ENCODE measurements at regions not wholly inside any gene's neighbourhood (a gene's known extent, or its start where the extent isn't known, plus 50 kb on each side); places are given as distances from the start of the nearest gene placed in this dataset.

DNA sequence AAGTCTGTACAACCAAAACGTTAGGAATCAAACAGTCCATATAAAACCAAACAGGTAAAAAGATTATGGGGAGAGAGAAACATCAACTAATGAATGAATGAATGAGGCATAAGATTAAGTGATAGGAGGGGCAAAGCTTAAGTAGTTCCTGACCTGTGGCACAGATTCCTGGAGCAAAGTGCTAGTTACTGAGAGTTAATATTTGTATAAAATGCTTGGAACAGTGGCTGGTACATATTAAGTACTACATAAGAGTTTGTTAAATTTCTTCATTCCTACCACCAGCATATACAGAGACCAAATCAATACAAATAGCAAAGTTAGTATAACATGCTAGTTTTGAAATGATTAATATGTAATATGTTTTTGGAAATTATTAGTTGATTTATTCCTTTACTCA, 363.7 kb downstream of the ADAM29 start:
- TF ChIP-seq, protein P1, sequence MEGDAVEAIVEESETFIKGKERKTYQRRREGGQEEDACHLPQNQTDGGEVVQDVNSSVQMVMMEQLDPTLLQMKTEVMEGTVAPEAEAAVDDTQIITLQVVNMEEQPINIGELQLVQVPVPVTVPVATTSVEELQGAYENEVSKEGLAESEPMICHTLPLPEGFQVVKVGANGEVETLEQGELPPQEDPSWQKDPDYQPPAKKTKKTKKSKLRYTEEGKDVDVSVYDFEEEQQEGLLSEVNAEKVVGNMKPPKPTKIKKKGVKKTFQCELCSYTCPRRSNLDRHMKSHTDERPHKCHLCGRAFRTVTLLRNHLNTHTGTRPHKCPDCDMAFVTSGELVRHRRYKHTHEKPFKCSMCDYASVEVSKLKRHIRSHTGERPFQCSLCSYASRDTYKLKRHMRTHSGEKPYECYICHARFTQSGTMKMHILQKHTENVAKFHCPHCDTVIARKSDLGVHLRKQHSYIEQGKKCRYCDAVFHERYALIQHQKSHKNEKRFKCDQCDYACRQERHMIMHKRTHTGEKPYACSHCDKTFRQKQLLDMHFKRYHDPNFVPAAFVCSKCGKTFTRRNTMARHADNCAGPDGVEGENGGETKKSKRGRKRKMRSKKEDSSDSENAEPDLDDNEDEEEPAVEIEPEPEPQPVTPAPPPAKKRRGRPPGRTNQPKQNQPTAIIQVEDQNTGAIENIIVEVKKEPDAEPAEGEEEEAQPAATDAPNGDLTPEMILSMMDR (IDR thresholded peaks at IDR 0.05), result no peak
- TF ChIP-seq ZFX (IDR thresholded peaks at IDR 0.05; ENCODE audit: borderline replicate concordance), result no peak

Measured in 22Rv1 (cell line).